ENCODE measurements at regions not wholly inside any gene's neighbourhood (a gene's known extent, or its start where the extent isn't known, plus 50 kb on each side); places are given as distances from the start of the nearest gene placed in this dataset.

DNA sequence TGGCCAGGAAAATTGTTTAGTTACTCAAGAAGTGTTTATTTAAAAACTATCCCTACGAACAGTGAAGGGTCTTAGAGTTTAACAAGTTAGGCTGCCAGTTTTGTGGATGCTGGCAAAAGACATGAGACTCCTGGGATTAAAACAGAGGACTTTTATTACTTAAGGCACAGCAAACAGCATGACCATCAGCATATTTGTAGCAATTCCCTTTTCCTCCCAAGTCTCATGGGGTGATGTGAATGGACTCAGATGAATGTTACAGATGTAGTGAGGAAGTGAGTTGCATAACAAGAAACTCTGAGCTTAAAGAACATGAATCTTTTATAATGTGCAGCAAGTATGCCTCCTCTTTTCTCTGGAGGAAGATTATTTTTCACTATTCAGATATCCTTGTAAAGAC lies 695.8 kb downstream of the RPS29 start:
- DNase-seq (ENCODE audit: low read depth in 2 of 2), result no peak

DNA sequence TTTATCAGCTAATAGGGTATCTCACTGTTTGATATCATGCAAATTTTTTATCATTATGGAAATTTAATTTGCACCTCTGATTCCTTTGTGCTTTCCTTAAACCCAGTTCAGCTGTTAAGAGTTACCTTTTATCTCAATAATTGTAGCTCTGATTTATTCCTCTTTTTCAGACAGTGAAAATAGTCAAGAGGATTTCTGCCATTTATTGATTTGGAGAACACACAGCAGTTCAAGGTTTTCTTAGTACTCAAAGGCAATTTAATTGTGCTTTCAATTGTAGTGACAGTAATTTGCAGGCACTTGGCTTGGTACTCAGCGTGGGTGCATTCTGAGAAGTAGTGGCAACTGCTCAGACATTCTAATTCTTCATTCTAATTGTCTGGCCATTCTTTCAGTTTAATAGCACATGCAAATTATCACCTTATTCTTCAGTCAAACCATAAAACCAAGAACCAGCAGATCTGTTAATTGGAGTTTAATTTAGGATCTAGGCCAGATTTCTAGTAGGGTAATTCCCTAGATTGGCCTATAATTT lies 709.3 kb downstream of the RPS29 start:
- no peak for DNase-seq (ENCODE audit: low read depth in 2 of 2)

DNA sequence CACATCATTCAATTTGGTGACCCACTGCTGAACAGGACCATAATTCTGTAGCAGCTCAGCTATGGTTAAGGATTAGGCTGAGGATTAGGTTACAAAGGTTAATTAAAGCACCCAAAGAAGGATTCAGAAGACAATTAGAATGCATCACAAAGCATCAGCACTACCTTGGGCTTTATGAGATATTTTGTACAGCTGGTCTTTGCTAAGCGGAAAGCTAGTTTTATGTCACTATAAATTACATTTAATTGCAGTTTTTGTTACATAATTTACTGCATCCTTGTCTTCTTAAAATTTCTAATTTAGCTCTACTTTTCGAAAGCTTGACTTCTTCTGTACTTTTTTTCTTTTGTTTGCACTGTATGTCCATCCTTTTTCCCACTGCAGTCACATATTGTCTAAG lies 711.5 kb downstream of the RPS29 start:
- DNase-seq (ENCODE audit: low read depth in 2 of 2), result no peak

DNA sequence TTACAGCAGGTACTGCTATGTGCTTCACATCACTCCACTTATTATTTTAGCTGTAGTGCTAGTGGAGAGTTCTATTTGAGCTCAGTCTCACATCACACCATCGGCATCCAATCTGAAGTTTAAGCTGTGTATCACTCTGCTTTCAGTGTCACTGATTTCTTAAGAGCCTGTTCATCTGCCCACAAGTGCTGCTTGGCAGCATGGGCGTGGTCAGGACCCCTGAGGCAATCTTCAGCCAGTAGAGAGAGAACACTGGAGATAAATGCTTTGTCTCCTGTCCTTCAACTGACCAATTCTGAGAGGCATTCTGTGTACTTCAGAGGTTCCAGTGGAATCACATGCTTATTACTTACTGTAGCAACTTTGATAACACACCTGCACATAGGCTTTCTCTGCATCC lies 728.8 kb downstream of the RPS29 start:
- DNase-seq (ENCODE audit: low read depth in 2 of 2), result no peak

DNA sequence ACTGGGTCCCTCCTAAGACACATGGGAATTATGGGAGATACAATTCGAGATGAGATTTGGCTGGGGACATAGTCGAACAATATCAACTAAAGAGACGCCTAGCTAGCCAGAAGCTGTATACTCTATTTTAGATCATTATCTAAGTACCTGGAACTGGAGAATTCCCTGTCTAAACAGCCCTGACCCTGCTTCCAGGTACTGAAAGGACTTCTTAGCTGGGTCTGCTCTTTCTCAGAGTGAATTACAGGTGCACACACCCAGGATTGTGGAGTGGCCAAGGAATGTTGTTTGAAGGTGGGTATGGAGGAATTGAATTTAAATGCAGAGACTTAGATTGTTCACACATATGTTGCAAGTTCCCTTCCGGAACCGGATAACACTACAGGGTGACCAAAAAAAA lies 733.0 kb downstream of the RPS29 start:
- no peak for DNase-seq (ENCODE audit: low read depth in 2 of 2)

DNA sequence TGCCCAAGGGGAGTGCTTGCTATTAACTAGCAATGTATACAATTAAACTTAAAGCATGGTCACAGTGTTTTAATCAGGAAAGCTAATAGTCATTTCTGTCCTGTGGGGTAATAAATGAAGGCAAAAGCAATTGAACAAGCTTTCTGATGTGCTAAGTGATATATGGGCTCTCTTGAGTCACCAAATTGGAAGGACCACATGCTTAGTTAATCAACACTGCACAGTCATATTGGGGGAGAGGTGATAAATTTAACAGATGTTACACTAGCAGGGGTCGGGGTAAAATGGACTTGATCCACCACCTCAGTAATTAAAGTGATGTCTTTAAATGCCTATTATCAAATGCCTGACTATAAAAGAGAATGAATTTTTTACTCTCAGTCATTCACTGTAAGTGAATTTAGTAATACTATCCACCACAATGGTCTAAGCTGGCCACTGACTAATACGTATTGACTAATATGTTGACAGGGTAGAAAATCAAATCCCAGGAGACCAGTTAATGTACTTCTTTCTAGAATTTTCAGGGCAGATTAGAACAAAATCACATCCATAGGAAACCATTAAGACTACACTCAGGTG lies 736.3 kb downstream of the RPS29 start:
- no peak for DNase-seq (ENCODE audit: low read depth in 2 of 2)

DNA sequence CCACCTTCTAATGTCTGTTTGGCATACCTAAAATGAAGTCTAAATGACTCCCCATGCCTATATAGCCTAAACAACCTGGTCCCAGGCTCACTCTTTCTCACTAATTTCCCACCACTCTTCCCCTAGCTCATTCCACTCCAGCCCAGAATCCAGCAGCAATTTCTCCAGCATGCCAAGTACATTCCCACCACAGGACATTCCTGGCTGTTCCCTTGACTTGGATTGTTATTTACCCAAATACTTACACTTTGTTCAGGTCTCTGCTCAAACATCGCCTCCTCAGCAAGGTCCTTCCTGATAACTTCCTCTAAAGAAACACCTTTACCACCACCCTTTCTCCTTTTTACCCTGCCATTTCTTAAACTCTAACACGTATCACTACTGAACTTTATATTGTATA lies 743.4 kb downstream of the RPS29 start:
- DNase-seq (ENCODE audit: low read depth in 2 of 2), result no peak

DNA sequence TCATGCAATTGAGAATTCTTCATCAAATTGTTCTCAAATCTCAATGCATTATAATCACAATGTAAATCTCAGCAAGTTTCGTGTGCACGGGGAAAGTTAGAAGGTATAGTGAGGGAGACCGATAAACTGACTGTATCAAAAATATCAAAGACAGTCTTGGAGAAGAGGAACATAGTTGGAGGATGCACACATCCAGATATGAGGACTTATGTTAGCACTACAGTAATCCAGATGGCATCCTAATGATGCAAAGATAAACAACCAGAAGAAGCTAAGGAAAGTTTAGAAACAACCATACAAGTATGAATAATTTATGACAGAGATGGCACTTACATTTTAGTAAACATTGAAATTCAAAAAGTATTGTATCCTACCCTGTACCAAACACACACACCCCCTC lies 760.1 kb downstream of the RPS29 start:
- DNase-seq (ENCODE audit: low read depth in 2 of 2), result no peak

DNA sequence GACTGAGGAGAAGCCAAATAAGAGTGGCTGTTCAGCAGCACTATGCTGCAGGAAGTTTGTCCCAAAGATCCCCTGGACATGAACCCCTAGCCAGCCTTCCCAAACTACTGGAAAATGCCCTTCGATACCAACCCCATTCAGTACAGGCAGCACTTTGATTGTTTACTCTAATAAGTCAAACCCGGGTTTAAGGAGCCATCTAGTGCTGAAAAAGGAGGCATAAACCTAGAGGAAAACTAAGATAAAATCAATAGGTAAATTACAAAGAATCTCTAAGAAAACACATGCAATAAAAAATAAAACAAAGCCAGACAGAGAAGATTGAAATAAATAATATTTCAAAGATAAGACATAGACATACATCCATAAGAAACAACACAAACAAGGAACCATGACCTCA lies 771.6 kb downstream of the RPS29 start:
- DNase-seq (ENCODE audit: low read depth in 2 of 2), result no peak

DNA sequence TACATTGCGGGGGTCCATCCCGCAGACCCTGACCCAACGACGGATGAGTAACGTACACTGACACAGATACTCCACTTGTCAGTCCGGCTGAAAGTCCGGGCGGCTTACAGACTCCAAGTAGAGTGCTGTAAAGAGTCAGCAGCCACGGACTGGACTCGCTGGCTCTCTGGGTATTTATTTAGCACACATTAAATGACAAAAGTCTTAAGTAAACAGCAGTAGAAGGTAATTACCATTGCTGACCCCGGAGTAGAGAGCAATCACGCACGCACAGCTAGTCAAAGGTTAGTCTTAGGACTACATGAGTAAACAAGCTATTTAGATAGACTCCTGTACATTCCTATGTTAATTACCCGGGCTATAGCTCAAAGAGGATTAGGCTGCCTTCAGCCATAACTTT lies 780.9 kb downstream of the RPS29 start:
- DNase-seq (ENCODE audit: low read depth in 2 of 2), result no peak

DNA sequence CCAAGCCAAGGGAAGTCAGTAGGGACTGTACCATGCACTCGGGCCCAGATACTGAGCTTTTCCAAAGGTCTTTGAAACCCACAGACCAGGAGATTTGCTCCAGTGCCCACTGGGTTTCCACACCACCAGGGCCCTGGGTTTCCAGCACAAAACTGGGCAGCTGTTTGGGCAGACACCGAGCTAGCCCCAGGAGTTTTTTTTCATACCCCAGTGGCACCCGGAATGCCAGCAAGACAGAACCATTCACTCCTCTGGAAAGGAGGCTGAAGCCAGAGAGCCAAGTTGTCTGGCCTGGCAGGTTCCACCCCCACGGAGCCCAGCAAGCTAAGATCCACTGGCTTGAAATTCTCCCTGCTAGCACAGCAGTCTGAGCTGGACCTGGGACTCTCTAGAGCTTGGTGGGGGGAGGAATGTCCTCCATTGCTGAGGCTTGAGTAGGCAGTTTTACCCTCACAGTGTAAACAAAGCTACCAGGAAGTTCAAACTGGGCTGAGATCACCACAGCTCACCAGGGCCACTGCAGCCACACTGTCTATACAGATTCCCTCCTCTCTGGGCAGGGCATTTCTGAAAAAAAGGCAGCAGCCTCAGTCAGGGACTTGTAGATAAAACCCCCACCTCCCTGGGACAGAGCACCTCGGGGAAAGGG lies 793.7 kb downstream of the RPS29 start:
- no peak for DNase-seq (ENCODE audit: low read depth in 2 of 2)

DNA sequence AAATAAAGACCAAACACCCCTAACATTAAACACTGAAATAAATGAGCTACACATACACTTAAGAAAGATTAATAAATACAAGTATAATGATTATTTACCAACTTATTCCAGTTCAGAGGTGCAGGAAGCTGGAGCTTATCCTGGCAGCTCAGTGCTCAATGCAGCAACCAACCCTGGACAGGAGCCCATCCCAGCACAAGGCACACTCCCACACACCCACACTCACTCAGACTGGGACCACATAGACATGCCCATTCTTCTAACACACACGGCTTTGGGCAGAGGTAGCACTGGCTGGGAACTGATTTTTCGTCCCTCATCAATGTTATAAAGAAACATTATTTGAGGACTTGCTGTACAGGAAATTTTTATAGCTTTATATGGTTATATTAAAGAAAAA lies 797.4 kb downstream of the RPS29 start:
- no peak for DNase-seq (ENCODE audit: low read depth in 2 of 2)

DNA sequence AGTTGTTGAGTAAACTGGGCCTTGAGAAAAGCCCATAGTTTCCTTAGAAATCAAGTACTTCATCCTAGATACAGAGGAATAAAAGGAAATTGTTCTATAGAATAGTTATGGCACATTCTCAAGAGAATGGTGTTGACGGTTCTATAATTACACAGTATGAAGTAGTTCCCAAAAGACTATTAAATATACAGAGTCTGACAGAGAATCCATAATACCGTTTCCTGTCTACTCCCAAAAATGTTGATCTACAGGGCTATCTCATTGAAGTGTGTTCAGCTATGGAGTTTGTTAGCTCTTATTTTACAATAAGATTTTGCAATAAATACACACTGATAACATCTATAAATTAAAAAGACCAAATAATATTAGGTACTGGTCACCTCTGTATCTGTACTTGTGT lies 799.7 kb downstream of the RPS29 start:
- DNase-seq (ENCODE audit: low read depth in 2 of 2), result no peak

DNA sequence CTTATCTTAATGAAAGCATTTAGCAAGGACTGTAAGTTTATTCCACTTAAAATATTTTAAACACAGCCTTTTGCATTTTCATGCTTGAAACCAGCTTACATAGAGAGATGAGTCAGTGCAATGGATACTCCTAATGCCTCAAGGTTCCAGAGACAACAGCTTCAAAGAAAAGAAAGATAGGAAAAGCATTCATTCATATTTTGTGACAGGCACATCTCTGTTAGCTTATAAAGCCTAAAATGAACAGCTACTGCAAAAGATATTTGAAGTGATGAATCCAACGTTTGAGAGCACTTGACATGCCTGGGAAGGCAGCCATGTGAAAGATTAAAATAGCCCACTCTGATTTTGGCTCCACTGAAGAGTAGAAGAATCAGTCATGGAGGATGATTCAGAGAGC lies 814.5 kb downstream of the RPS29 start:
- DNase-seq (ENCODE audit: low read depth in 2 of 2), result no peak

DNA sequence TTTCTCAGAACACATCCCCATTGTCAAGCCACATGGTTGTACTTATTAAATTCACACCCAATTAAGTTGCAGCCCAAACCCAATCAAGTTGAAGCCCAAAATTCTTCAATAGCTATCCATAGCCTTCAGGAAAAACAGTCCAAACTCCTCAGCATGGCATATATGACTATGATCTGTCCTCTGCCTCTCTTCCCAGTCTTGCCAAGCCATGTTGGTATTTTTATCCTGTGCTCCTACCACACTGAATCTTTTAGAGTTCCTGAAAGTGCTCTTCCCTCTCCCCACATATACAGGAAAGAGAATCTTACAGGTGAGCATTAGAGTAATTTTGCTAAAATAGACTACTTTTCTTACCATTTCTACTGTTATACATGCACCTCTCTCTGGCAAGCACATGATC lies 834.9 kb downstream of the RPS29 start:
- DNase-seq (ENCODE audit: low read depth in 2 of 2), result no peak

DNA sequence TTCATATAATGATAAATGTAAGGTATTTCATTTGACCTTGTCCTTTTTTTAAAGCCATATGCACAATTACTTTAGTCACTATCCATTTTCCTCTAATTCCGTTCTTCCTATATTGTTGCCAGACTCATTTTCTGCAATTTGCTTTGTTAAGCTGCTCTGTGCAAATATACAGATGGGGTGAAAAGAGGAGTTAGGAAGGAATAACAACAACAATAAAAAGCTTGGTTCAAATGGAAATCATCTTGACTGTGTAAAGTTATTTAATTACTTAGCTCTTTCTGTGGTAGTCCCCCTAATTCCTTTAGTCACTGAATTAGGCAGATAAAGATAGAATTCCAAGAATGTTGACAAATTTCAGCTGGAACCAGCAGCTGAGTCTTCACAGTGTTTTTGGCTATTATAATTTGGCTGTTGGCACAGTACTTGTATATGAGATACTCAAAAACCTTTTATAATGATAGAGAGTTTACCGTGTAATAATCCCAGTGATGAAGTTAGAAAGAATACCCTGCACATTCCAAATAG lies 838.0 kb downstream of the RPS29 start:
- no peak for DNase-seq (ENCODE audit: low read depth in 2 of 2)

DNA sequence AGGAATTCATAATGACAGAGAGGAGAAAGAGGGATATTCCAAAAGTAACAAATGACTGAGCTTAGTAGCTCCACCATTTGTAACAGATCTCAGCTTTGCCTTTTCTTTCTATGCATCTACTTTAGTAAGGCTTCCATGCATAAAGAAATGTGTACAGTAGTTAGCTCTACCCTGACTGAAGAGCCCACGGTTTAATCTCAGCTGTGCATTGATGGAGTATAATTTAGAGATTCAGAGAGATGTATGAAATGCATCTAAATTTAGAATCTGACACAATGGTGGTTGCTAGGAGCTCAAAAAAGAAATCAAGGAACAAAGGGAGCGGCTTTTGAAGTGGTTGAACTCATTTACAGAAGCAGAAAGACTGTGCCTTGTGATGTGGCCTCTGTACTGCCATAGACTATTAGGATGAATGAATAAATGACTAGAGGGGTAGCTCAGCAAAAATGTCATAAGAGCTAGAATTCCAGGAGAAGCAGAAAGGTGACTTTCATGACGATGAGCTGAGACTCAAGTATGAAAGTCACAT lies 838.6 kb downstream of the RPS29 start:
- no peak for DNase-seq (ENCODE audit: low read depth in 2 of 2)

DNA sequence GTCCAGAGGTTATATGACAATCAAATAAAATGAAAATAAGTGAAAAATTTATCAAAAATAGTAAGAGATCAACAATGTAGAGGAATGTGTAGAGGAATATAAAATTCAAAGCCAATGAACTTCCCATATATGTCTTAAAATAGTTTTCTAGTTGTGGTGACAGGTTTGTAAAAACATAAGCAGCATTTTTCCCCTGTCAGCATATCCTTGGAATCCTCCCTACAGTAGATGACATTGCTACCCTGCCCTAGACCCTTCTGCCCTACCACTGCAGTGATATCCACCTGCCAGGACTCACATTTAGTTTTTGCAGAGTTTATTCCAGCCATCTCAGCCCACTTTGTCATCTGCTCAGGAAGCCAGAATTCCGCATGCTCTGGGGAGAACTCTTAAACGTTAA lies 842.0 kb downstream of the RPS29 start:
- DNase-seq (ENCODE audit: low read depth in 2 of 2), result no peak

DNA sequence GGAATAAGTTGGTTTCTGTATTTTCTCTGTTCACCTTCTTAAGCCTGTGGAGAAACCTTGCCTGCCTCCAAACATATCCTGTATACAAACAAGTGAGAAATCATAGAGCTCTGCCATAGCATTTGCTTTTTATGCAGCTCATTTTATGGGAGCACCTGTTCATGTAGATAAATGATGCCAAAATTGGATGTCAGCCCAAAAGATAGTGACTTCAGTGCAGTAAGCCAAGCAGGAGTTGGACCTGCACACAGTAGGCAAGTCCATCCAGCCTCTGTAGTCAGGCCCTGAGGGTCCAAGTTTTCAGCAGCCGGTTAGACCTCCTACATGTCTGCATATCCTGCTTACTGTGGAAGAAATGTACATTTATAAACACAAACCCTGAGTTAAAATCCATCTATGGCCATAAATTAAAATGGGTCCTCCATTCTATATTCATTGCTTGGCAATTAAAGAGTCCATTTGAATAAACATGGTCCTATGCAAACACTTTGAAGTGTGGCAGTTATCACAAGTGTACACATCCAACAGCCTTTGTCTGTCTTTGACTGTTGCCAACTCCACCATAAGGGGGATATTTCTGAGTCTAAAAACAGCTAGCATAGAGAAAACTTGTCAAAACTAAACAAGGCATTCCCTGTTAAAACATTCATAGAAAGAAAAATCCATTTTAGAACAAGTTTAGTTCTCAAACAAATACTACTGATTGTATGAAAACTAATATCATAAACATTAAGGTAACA lies 847.8 kb downstream of the RPS29 start:
- DNase-seq (ENCODE audit: low read depth in 2 of 2), result no peak

DNA sequence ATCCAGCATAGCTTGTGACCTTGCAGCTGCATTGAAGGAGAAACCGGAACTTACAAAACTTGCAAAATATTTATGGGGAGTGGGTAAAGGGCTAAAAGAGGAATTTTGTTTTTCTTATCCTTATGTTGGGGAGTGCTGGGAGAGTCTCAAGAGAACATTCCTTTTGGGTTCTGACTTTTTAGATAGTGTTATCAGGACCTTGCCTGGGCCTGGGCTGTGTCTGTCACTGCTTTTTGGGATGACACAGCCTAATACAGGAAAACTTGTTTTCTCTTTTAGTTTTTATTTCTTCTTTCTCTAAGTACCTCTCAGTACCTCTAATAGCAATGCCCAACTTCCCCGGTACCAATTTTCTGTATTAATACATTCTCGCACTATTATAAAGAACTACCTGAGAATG lies 850.6 kb downstream of the RPS29 start:
- DNase-seq (ENCODE audit: low read depth in 2 of 2), result no peak

DNA sequence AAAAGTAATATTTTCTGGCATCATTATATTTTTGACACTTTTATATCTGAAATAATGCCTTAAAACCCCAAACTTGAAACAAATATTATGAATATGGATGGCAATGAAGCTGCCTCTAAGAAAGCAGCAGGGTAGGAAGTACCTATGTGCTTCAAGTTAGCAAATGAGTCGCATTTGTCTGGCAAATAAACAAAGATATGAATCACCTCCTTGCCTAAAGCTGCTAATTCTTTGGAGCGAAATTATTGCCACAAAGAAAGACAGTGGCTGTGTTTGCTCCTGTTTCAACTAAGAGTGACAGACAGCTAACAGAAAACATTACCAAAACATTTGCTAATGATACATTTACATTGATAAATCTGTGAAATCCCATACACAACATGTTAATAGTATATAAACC lies 854.9 kb downstream of the RPS29 start:
- no peak for DNase-seq (ENCODE audit: low read depth in 2 of 2)

DNA sequence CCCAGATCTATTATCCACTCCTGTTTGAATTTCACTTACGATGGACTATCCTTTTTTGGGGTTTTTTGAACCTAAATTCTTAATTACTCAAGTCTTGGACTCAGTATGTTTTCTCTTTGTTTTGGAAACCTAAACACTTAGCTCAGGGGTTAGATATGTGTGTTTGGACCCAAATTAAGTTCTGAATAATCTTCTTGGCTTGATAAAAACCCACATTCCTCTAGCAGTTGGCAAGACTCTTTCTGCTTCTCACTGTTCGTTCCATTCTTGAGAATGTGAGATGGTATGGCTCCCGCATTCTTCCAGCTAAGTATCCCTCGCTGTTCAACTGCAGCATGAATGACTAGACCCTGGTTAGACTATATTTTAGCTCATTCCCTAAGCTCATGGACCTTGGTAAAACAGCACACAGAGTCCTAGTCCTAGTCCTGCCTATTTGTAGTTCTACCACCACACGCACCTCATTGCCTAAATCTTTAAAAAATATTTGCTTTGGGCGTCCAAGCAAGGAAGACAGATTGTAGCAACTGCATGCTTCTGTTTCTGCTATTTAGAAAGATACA lies 860.0 kb downstream of the RPS29 start:
- no peak for DNase-seq (ENCODE audit: low read depth in 2 of 2)

Data from lung microvascular endothelial cell (primary cell).